ENCODE measurements at regions not wholly inside any gene's neighbourhood (a gene's known extent, or its start where the extent isn't known, plus 50 kb on each side); places are given as distances from the start of the nearest gene placed in this dataset.

- Mint-ChIP-seq H3K27ac (no peak overlapping the region), H3K36me3 (ENCODE audit: low read depth) (no peaks in the 10 kb centered on the region), H3K27me3 (ENCODE audit: insufficient read depth, low read depth, poor library complexity) (peaks cover 7% of the 10 kb centered on the region), H3K4me1 (peaks cover 38% of the 10 kb centered on the region), H3K4me3 (no peak overlapping the region), H3K9me3 (no peaks in the 10 kb centered on the region; the same call in 2 of the 3 replicates)
- Histone ChIP-seq H2AFZ (no peak overlapping the region), H3K27ac (ENCODE audit: low read depth) (no peak overlapping the region), H3K9me2 (ENCODE audit: insufficient read depth) (peaks cover 5% of the 10 kb centered on the region; the same call in 1 of the 2 replicates), H3F3A (replicated peaks; ENCODE audit: low read depth) (no peaks in the 10 kb centered on the region), H3K36me3 (ENCODE audit: insufficient read depth) (no peaks in the 10 kb centered on the region), H3K27me3 (ENCODE audit: insufficient read depth) (no peaks in the 10 kb centered on the region), H3K4me3 (no peak overlapping the region), H3K79me2 (replicated peaks; ENCODE audit: insufficient read depth) (no peaks in the 10 kb centered on the region), H3K4me1 (ENCODE audit: insufficient read depth) (peaks cover 27% of the 10 kb centered on the region), H3K4me2 (no peak overlapping the region), H4K20me1 (replicated peaks; ENCODE audit: insufficient read depth) (no peaks in the 10 kb centered on the region)
- TF ChIP-seq CTCF (conservative IDR thresholded peaks at IDR 0.05; ENCODE audit: low read depth in 2 of 2) (no peak), ZNF331 (CRISPR knock-in tag; IDR thresholded peaks at IDR 0.05; ENCODE audit: low read depth) (no peak), JUNB (IDR thresholded peaks at IDR 0.05; ENCODE audit: unreplicated experiment) (no peak), STAT1 (IDR thresholded peaks at IDR 0.05; ENCODE audit: unreplicated experiment) (no peak), EZH2phosphoT487 (IDR thresholded peaks at IDR 0.05; ENCODE audit: unreplicated experiment) (no peak), CREB1 (CRISPR knock-in tag; IDR thresholded peaks at IDR 0.05; ENCODE audit: low read depth) (no peak), ZNF462 (CRISPR knock-in tag; IDR thresholded peaks at IDR 0.05) (no peak), EZH2 (IDR thresholded peaks at IDR 0.05; ENCODE audit: low read depth, unreplicated experiment) (no peak), ZNF114 (CRISPR knock-in tag; IDR thresholded peaks at IDR 0.05) (no peak), POLR2AphosphoS5 (IDR thresholded peaks at IDR 0.05; ENCODE audit: low read depth) (no peak)
- peak; percentile 65 for DNase-seq (ENCODE audit: low spot score)
- ATAC-seq, result peak; percentile 60
Observed at GRCh38 chr17:34837876-34838478, 123.3 kb downstream of the CCT6B start.
